Gastrocnemius medialis (tissue), 4 donors: ENCODE measurements at regions not wholly inside any gene's neighbourhood (a gene's known extent, or its start where the extent isn't known, plus 50 kb on each side); places are given as distances from the start of the nearest gene placed in this dataset.

Source experiments
- POLR2A ChIP-seq, 2 donors: fragments of 450-650 bp; IDR thresholded peaks; one replicate each; pipeline ENCODE4 v1.6.1; 2017; ENCODE audit warnings: antibody characterized with exemption in 2 of 2, mild to moderate bottlenecking in 2 of 2, moderate library complexity in 2 of 2
- TF ChIP-seq, protein P1 (sequence below), 5 experiments: fragments of 450-650 bp in 3 of 5; fragments of 200-600 bp in 2 of 5; sonication (generic) in 2 of 5; IDR thresholded peaks in 4 of 5; conservative IDR thresholded peaks in 1 of 5; 1 replicate in 4 of 5; 2 replicates in 1 of 5; pipeline ENCODE4 v1.5.1; 2016 to 2019; ENCODE audit warnings: antibody characterized with exemption in 5 of 5, mild to moderate bottlenecking in 3 of 5, moderate library complexity in 3 of 5

GRCh38 chr5:133683646-133684596, 71.6 kb upstream of the FSTL4 start:
- TF ChIP-seq, protein P1, sequence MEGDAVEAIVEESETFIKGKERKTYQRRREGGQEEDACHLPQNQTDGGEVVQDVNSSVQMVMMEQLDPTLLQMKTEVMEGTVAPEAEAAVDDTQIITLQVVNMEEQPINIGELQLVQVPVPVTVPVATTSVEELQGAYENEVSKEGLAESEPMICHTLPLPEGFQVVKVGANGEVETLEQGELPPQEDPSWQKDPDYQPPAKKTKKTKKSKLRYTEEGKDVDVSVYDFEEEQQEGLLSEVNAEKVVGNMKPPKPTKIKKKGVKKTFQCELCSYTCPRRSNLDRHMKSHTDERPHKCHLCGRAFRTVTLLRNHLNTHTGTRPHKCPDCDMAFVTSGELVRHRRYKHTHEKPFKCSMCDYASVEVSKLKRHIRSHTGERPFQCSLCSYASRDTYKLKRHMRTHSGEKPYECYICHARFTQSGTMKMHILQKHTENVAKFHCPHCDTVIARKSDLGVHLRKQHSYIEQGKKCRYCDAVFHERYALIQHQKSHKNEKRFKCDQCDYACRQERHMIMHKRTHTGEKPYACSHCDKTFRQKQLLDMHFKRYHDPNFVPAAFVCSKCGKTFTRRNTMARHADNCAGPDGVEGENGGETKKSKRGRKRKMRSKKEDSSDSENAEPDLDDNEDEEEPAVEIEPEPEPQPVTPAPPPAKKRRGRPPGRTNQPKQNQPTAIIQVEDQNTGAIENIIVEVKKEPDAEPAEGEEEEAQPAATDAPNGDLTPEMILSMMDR (IDR thresholded peaks at IDR 0.05 in 4 of 5, conservative IDR thresholded peaks at IDR 0.05 in 1 of 5): no peak
- TF ChIP-seq POLR2A (IDR thresholded peaks at IDR 0.05): no peak
